SK-N-SH (cell line): ENCODE measurements at regions not wholly inside any gene's neighbourhood (a gene's known extent, or its start where the extent isn't known, plus 50 kb on each side); places are given as distances from the start of the nearest gene placed in this dataset.

Experiments
- CTCF ChIA-PET: fragments of 300-600, 350-600 bp; formaldehyde crosslinking; extraction: SDS; loops from one replicate; lab custom pipeline; 2021; lab: Yijun Ruan, JAX
- POLR2A ChIA-PET: fragments of 350-600 bp; sonication (Branson Sonifier 250); formaldehyde crosslinking; extraction: SDS; loops from one replicate; lab custom pipeline; 2020; ENCODE audit warnings: antibody characterized with exemption, inconsistent platforms; lab: Yijun Ruan, JAX
- DNase-seq: peaks from one replicate; pipeline ENCODE4 v3.0.0; 2012
- H2AFZ ChIP-seq: fragments of 200-600 bp; sonication (generic); 2 replicates; pipeline ENCODE4 v1.8.1; 2016; ENCODE audit warnings: antibody characterized with exemption, mild to moderate bottlenecking, low read depth
- H3F3A ChIP-seq: fragments of 200-600 bp; sonication (generic); replicated peaks from 2 replicates; pipeline ENCODE3; 2016; ENCODE audit warnings: antibody characterized with exemption, mild to moderate bottlenecking; ENCODE audit not compliant: insufficient read depth
- H3K27ac ChIP-seq, 2 experiments: fragments of 200-500 bp in 1 of 2; fragments of 200-600 bp in 1 of 2; sonication (Bioruptor generic) in 1 of 2; sonication (generic), shearing (Covaris generic) in 1 of 2; 2 replicates each; pipeline versions ENCODE4 v1.5.1 to v1.6.1; 2014 to 2016; ENCODE audit warnings: low read depth in 2 of 2, inconsistent platforms in 1 of 2, low read length in 1 of 2, mild to moderate bottlenecking in 1 of 2, mixed read lengths in 1 of 2
- H3K27me3 ChIP-seq: fragments of 200-600 bp; sonication (generic), shearing (Covaris generic); 2 replicates; pipeline ENCODE4 v1.6.1; 2016; ENCODE audit warnings: mixed run types; ENCODE audit not compliant: insufficient read depth
- H3K36me3 ChIP-seq, 2 experiments: fragments of 200-500 bp in 1 of 2; fragments of 200-600 bp in 1 of 2; sonication (Bioruptor generic) in 1 of 2; sonication (generic) in 1 of 2; replicated peaks in 1 of 2; 2 replicates each; pipeline versions ENCODE3 to v1.5.1; 2014 to 2016; ENCODE audit warnings: low read length in 1 of 2, mild to moderate bottlenecking in 1 of 2; ENCODE audit not compliant: insufficient read depth in 2 of 2, control insufficient read depth in 1 of 2
- H3K4me1 ChIP-seq, 2 experiments: fragments of 200-500 bp in 1 of 2; fragments of 200-600 bp in 1 of 2; sonication (Bioruptor generic) in 1 of 2; sonication (generic), shearing (Covaris generic) in 1 of 2; 2 replicates each; pipeline versions ENCODE4 v1.5.1 to v1.6.1; 2014 to 2016; ENCODE audit warnings: low read depth in 1 of 2, low read length in 1 of 2, mixed run types in 1 of 2; ENCODE audit not compliant: insufficient read depth in 2 of 2, control insufficient read depth in 1 of 2
- H3K4me2 ChIP-seq: fragments of 200-600 bp; sonication (generic), shearing (Covaris generic); 2 replicates; pipeline ENCODE4 v1.6.1; 2017; ENCODE audit warnings: mixed run types
- H3K4me3 ChIP-seq, 2 experiments: fragments of 200-500 bp in 1 of 2; fragments of 200-600 bp in 1 of 2; sonication (Bioruptor generic) in 1 of 2; sonication (generic), shearing (Covaris generic) in 1 of 2; 2 replicates each; pipeline versions ENCODE4 v1.5.1 to v1.8.1; 2014 to 2016; ENCODE audit warnings: low read depth in 2 of 2, inconsistent platforms in 1 of 2, low read length in 1 of 2, mild to moderate bottlenecking in 1 of 2, mixed read lengths in 1 of 2, moderate library complexity in 1 of 2
- H3K79me2 ChIP-seq: fragments of 200-600 bp; sonication (generic); 2 replicates; pipeline ENCODE4 v1.8.1; 2017; ENCODE audit warnings: mild to moderate bottlenecking; ENCODE audit not compliant: insufficient read depth
- H3K9ac ChIP-seq: fragments of 200-600 bp; sonication (generic); 2 replicates; pipeline ENCODE4 v1.6.1; 2017; ENCODE audit warnings: mixed run types
- H3K9me2 ChIP-seq: fragments of 200-600 bp; sonication (generic); 2 replicates; pipeline ENCODE4 v1.6.1; 2017; ENCODE audit warnings: mixed run types
- H3K9me3 ChIP-seq: fragments of 200-600 bp; sonication (generic); 2 replicates; pipeline ENCODE4 v1.6.1; 2017; ENCODE audit warnings: mixed run types, mild to moderate bottlenecking, moderate library complexity
- H4K20me1 ChIP-seq: fragments of 200-600 bp; sonication (generic); 2 replicates; pipeline ENCODE4 v1.6.1; 2017; ENCODE audit warnings: mild to moderate bottlenecking, mixed run types; ENCODE audit not compliant: insufficient read depth
- ELF1 ChIP-seq: IDR thresholded peaks from 2 replicates; pipeline ENCODE4 v1.4.0; 2012
- EP300 ChIP-seq, 2 experiments: IDR thresholded peaks; 2 replicates each; pipeline versions ENCODE4 v1.4.0 to v1.6.1; 2012; ENCODE audit warnings: borderline replicate concordance in 1 of 2, low read depth in 1 of 2, low read length in 1 of 2
- EZH2phosphoT487 ChIP-seq: fragments of 200-600 bp; sonication (generic); IDR thresholded peaks from 2 replicates; pipeline ENCODE4 v1.6.1; 2017; ENCODE audit warnings: low read depth, mixed run types, mild to moderate bottlenecking, antibody characterized with exemption, moderate library complexity, borderline replicate concordance
- MEF2A ChIP-seq: IDR thresholded peaks from 2 replicates; pipeline ENCODE4 v1.4.0; 2012; ENCODE audit warnings: low read depth, borderline replicate concordance
- POLR2AphosphoS5 ChIP-seq: IDR thresholded peaks from 2 replicates; pipeline ENCODE4 v1.6.1; 2012; ENCODE audit warnings: low read depth, low read length
- TAF1 ChIP-seq: IDR thresholded peaks from 2 replicates; pipeline ENCODE4 v1.6.1; 2012; ENCODE audit warnings: low read depth, mild to moderate bottlenecking, low read length, moderate library complexity, borderline replicate concordance
- TCF12 ChIP-seq: IDR thresholded peaks from 2 replicates; pipeline ENCODE4 v1.4.0; 2012
- TEAD4 ChIP-seq: IDR thresholded peaks from 2 replicates; pipeline ENCODE4 v1.4.0; 2012; ENCODE audit warnings: mild to moderate bottlenecking, borderline replicate concordance; ENCODE audit not compliant: insufficient read depth
- WGBS: methylation state at CpG from one replicate; pipeline ENCODE4 v1.1.6; 2017; ENCODE audit warnings: low lambda C conversion rate; 5-methylcytosine and 5-hydroxymethylcytosine counted together
- TF ChIP-seq, protein P1 (sequence below): IDR thresholded peaks from 2 replicates; pipeline ENCODE4; 2012
- TF ChIP-seq, protein P2 (sequence below): IDR thresholded peaks from 2 replicates; pipeline ENCODE4 v1.4.0; 2012; ENCODE audit warnings: low read depth
- TF ChIP-seq, protein P3 (sequence below): IDR thresholded peaks from 2 replicates; pipeline ENCODE4 v1.4.0; 2012; ENCODE audit warnings: low read depth, borderline replicate concordance
- TF ChIP-seq, protein P4 (sequence below): IDR thresholded peaks from 2 replicates; pipeline ENCODE4 v1.6.1; 2012; ENCODE audit warnings: mild to moderate bottlenecking, low read depth, low read length, moderate library complexity

DNA sequence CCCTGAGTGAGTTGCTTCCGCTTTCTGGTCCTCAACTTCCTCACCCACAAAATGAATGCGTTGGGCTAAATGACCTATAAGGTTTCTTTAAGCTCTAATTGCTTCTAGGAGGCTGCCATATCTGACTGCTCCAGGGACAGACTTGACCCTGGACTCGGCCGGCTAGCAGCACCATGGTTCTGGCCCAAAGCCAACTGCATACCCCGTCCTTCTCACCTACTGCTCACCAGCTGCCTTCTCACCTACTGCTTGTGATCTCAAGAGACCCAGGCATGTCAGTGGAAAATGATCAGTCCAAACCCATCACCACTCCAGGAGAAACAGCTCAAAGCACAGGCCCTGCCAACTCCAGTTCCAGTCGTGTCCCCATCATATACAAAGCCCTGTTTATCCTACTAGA, 124.3 kb upstream of the IRX5 start (continued):
- TF ChIP-seq, protein P1, sequence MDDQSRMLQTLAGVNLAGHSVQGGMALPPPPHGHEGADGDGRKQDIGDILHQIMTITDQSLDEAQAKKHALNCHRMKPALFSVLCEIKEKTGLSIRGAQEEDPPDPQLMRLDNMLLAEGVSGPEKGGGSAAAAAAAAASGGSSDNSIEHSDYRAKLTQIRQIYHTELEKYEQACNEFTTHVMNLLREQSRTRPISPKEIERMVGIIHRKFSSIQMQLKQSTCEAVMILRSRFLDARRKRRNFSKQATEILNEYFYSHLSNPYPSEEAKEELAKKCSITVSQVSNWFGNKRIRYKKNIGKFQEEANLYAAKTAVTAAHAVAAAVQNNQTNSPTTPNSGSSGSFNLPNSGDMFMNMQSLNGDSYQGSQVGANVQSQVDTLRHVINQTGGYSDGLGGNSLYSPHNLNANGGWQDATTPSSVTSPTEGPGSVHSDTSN, result no peak
- TF ChIP-seq TCF12, result no peak
- TF ChIP-seq, protein P2, sequence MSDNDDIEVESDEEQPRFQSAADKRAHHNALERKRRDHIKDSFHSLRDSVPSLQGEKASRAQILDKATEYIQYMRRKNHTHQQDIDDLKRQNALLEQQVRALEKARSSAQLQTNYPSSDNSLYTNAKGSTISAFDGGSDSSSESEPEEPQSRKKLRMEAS, result no peak
- TF ChIP-seq, all 33 proteins: peak for 0

DNA sequence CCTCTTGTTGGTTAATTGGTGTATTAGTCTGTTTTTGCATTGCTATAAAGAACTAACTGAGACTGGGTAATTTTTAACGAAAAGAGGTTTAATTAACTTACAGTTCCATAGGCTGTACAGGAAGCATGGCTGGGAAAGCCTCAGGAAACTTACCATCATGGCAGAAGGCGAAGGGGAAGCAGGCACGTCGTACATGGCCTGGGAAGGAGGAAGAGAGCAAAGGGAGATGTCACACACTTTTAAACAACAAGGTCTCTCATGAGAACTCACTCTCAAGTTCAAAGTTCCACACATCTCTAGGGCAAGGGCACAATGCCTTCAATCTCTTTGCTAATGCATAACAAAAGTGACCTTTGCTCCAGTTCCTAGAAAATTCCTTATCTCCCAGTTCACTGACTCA, 125.0 kb upstream of the IRX5 start:
- Histone ChIP-seq H3K9me2 (no peaks in the 10 kb centered on the region), H3K9me3 (no peaks in the 10 kb centered on the region), H3K27ac (no peak overlapping the region), H3K36me3 (no peaks in the 10 kb centered on the region), H3K79me2 (no peaks in the 10 kb centered on the region), H3K4me3 (no peak overlapping the region), H3K4me1 (no peaks in the 10 kb centered on the region), H3K4me2 (no peak overlapping the region), H4K20me1 (no peaks in the 10 kb centered on the region), H3K27me3 (no peaks in the 10 kb centered on the region), H3K9ac (no peak overlapping the region), H2AFZ (no peak overlapping the region), H3F3A (no peaks in the 10 kb centered on the region)
- 30% methylated on average over 4 of the region's 4 CpGs for WGBS
- ChIA-PET CTCF (no interaction called here), POLR2A (no interaction called here)
- TF ChIP-seq, protein P3, sequence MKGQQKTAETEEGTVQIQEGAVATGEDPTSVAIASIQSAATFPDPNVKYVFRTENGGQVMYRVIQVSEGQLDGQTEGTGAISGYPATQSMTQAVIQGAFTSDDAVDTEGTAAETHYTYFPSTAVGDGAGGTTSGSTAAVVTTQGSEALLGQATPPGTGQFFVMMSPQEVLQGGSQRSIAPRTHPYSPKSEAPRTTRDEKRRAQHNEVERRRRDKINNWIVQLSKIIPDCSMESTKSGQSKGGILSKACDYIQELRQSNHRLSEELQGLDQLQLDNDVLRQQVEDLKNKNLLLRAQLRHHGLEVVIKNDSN, result no peak
- TF ChIP-seq EZH2phosphoT487 (no peak), EP300 (IDR thresholded peaks at IDR 0.05; ENCODE audit: borderline replicate concordance in 1 of 2, low read depth in 1 of 2, low read length in 1 of 2) (no peak), TAF1 (no peak)
- DNase-seq, result no peak

DNA sequence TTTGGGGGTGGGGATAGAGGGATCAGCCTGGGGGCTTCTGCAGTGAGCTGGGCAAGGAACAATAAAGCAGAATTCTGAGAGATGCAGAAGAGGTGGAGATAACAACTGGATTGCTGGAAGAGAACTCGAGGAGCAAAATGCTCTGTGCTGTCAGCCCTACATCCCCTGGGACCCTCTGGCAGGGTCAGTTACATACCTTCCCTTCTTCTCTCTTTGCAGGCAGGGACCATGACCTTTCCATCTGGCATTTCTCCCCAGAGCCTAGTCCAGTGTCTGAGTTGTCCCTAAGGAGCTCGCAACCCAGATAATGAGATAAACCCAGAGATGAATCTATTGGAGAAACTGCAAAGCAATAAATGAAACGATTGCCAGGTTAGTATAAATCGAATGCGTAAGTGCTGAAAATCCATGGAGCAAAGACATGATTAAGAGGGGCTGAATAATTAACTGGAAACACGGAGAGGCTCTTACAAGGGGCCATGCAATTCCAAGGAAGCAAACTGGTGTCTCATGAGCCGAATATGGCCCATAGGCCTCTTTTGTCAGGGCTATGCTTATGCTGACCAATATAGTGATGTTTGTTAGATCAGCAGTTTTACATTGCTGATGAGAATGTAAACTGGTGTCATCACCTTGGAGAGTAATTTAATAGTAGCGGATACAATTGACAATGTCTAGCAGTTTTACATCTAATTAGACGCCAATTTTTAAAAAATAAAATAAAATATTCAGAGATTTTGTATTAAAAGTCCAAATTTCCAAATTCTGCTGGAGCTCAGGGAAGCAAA, 129.4 kb upstream of the IRX5 start:
- Histone ChIP-seq H3K4me3 (no peak overlapping the region), H3K4me1 (no peaks in the 10 kb centered on the region), H3K79me2 (no peaks in the 10 kb centered on the region), H3K4me2 (no peak overlapping the region), H3K9me3 (no peaks in the 10 kb centered on the region), H3K27me3 (no peaks in the 10 kb centered on the region), H3K9me2 (no peaks in the 10 kb centered on the region), H3K27ac (no peak overlapping the region), H3K36me3 (no peaks in the 10 kb centered on the region), H3K9ac (no peak overlapping the region), H2AFZ (no peak overlapping the region), H3F3A (no peaks in the 10 kb centered on the region), H4K20me1 (no peaks in the 10 kb centered on the region)
- POLR2A ChIA-PET, result no interaction called here
- no peak for DNase-seq
- 51% methylated on average over 9 of the region's 9 CpGs for WGBS
- TF ChIP-seq ELF1 (no peak), EZH2phosphoT487 (no peak), TEAD4 (no peak), POLR2AphosphoS5 (no peak), MEF2A (no peak), TCF12 (no peak)
- TF ChIP-seq, protein P4, sequence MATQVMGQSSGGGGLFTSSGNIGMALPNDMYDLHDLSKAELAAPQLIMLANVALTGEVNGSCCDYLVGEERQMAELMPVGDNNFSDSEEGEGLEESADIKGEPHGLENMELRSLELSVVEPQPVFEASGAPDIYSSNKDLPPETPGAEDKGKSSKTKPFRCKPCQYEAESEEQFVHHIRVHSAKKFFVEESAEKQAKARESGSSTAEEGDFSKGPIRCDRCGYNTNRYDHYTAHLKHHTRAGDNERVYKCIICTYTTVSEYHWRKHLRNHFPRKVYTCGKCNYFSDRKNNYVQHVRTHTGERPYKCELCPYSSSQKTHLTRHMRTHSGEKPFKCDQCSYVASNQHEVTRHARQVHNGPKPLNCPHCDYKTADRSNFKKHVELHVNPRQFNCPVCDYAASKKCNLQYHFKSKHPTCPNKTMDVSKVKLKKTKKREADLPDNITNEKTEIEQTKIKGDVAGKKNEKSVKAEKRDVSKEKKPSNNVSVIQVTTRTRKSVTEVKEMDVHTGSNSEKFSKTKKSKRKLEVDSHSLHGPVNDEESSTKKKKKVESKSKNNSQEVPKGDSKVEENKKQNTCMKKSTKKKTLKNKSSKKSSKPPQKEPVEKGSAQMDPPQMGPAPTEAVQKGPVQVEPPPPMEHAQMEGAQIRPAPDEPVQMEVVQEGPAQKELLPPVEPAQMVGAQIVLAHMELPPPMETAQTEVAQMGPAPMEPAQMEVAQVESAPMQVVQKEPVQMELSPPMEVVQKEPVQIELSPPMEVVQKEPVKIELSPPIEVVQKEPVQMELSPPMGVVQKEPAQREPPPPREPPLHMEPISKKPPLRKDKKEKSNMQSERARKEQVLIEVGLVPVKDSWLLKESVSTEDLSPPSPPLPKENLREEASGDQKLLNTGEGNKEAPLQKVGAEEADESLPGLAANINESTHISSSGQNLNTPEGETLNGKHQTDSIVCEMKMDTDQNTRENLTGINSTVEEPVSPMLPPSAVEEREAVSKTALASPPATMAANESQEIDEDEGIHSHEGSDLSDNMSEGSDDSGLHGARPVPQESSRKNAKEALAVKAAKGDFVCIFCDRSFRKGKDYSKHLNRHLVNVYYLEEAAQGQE, result no peak
- TF ChIP-seq, protein P2, result no peak
- CTCF ChIA-PET, result interaction anchor here (1.3 kb wide), 1 partner anchor 14 kb away, joined by 3 read pairs; no protein-coding TSS in a partner anchor
